SK-N-SH treated with all-trans-retinoic acid at 6 μM for 48 hours (cell line): ENCODE measurements at regions not wholly inside any gene's neighbourhood (a gene's known extent, or its start where the extent isn't known, plus 50 kb on each side); places are given as distances from the start of the nearest gene placed in this dataset.
A peak's percentile ranks its signal among the peaks of the same experiment; 100 is the strongest.

ENCODE experiments used
- ATAC-seq: fragments of 200-7000 bp; cut with Tn5 transposase; 3 replicates; pipeline ENCODE4 v1.9.1; 2020; ENCODE audit warnings: mild to moderate bottlenecking, moderate library complexity
- ARNTL ChIP-seq: fragments of 450-650 bp; formaldehyde crosslinking; IDR thresholded peaks from 2 replicates; pipeline ENCODE4 v1.5.0; 2020; ENCODE audit warnings: low read depth, mild to moderate bottlenecking, moderate library complexity, borderline replicate concordance
- CSDC2 ChIP-seq: fragments of 250-450 bp; sonication (Bioruptor Pico); IDR thresholded peaks from 2 replicates; pipeline ENCODE4 v1.5.0; 2020; ENCODE audit warnings: mild to moderate bottlenecking, moderate library complexity
- GLIS3 ChIP-seq: fragments of 250-450 bp; sonication (Bioruptor Pico); IDR thresholded peaks from 2 replicates; pipeline ENCODE4 v1.5.0; 2020; ENCODE audit warnings: mild to moderate bottlenecking, moderate library complexity
- ISL1 ChIP-seq: fragments of 250-450 bp; sonication (Bioruptor Pico); IDR thresholded peaks from 2 replicates; pipeline ENCODE4 v2.1.2; 2022; ENCODE audit warnings: mild to moderate bottlenecking, moderate library complexity
- OSR1 ChIP-seq: fragments of 250-450 bp; sonication (Bioruptor Pico); IDR thresholded peaks from 2 replicates; pipeline ENCODE4 v1.8.0; 2022; ENCODE audit warnings: moderate library complexity, mild to moderate bottlenecking, inconsistent platforms
- PPARA ChIP-seq: fragments of 250-450 bp; sonication (Bioruptor Pico); IDR thresholded peaks from 2 replicates; pipeline ENCODE4 v1.5.0; 2020; ENCODE audit warnings: mild to moderate bottlenecking, borderline replicate concordance
- RARB ChIP-seq: fragments of 250-450 bp; sonication (Bioruptor Pico); IDR thresholded peaks from 2 replicates; pipeline ENCODE4 v1.8.0; 2021; ENCODE audit warnings: mild to moderate bottlenecking, moderate library complexity
- SNAI2 ChIP-seq: fragments of 250-450 bp; sonication (Bioruptor Pico); IDR thresholded peaks from 2 replicates; pipeline ENCODE4 v1.5.0; 2020; ENCODE audit warnings: mild to moderate bottlenecking, moderate library complexity
- TCF4 ChIP-seq: fragments of 250-450 bp; sonication (Bioruptor Pico); IDR thresholded peaks from 2 replicates; pipeline ENCODE4 v1.8.0; 2021; ENCODE audit warnings: mild to moderate bottlenecking, moderate library complexity, borderline replicate concordance
- TOX ChIP-seq: fragments of 250-450 bp; sonication (Bioruptor Pico); IDR thresholded peaks from 2 replicates; pipeline ENCODE4 v1.8.0; 2021; ENCODE audit warnings: mild to moderate bottlenecking, moderate library complexity, borderline replicate concordance
- ZC3H10 ChIP-seq: fragments of 250-450 bp; sonication (Bioruptor Pico); IDR thresholded peaks from 2 replicates; pipeline ENCODE4 v1.5.1; 2021; ENCODE audit warnings: mild to moderate bottlenecking, moderate library complexity
- ZFP3 ChIP-seq: fragments of 250-450 bp; sonication (Bioruptor Pico); IDR thresholded peaks from 2 replicates; pipeline ENCODE4 v1.5.0; 2020; ENCODE audit warnings: mild to moderate bottlenecking, moderate library complexity
- ZNF70 ChIP-seq: fragments of 450-650 bp; formaldehyde crosslinking; IDR thresholded peaks from 2 replicates; pipeline ENCODE4 v1.5.0; 2020; ENCODE audit warnings: mild to moderate bottlenecking, moderate library complexity
- TF ChIP-seq, protein P1 (sequence below): fragments of 250-450 bp; sonication (Bioruptor Pico); IDR thresholded peaks from 2 replicates; pipeline ENCODE4 v1.8.0; 2021; ENCODE audit warnings: low read depth, mild to moderate bottlenecking, moderate library complexity, borderline replicate concordance
- TF ChIP-seq, protein P2 (sequence below): fragments of 250-450 bp; sonication (Bioruptor Pico); IDR thresholded peaks from 2 replicates; pipeline ENCODE4 v1.5.0; 2020; ENCODE audit warnings: mild to moderate bottlenecking, moderate library complexity
- TF ChIP-seq, protein P3 (sequence below): fragments of 250-450 bp; sonication (Bioruptor Pico); IDR thresholded peaks from 2 replicates; pipeline ENCODE4 v1.5.1; 2021; ENCODE audit warnings: mild to moderate bottlenecking, moderate library complexity

DNA sequence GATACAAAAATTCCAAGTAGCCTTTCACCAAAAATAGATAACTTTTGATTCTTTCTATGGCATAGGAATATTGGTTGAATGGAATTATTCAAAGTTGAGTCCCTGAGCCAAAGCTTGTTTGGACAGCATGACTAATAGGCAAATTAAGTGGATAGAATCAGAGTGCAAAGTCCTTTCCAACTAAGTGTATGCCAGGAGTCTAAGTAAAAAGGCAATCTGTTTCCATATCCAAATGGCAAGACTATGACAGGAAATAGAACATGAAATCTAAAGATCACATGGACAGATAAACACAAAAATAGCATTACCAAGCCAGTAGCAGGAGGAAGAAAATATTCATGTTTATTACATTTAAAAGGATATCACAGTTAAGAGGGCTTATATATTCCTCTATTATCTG lies 804.6 kb downstream of the SLITRK6 start:
- TF ChIP-seq ISL1 (peak; percentile 95), TOX (0 out of 2 replicates have a peak, but pooled peaks have one; percentile 55), OSR1 (CRISPR knock-in tag) (no peak), TCF4 (CRISPR knock-in tag) (peak; percentile 66; the same call in 1 of the 2 replicates), ZC3H10 (CRISPR knock-in tag) (peak; percentile 71; the same call in 1 of the 2 replicates), PPARA (CRISPR knock-in tag) (no peak)
- TF ChIP-seq, protein P1, sequence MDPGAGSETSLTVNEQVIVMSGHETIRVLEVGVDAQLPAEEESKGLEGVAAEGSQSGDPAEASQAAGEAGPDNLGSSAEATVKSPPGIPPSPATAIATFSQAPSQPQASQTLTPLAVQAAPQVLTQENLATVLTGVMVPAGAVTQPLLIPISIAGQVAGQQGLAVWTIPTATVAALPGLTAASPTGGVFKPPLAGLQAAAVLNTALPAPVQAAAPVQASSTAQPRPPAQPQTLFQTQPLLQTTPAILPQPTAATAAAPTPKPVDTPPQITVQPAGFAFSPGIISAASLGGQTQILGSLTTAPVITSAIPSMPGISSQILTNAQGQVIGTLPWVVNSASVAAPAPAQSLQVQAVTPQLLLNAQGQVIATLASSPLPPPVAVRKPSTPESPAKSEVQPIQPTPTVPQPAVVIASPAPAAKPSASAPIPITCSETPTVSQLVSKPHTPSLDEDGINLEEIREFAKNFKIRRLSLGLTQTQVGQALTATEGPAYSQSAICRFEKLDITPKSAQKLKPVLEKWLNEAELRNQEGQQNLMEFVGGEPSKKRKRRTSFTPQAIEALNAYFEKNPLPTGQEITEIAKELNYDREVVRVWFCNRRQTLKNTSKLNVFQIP, result 0 out of 2 replicates have a peak, but pooled peaks have one; percentile 7
- ATAC-seq, result peak; percentile 96

DNA sequence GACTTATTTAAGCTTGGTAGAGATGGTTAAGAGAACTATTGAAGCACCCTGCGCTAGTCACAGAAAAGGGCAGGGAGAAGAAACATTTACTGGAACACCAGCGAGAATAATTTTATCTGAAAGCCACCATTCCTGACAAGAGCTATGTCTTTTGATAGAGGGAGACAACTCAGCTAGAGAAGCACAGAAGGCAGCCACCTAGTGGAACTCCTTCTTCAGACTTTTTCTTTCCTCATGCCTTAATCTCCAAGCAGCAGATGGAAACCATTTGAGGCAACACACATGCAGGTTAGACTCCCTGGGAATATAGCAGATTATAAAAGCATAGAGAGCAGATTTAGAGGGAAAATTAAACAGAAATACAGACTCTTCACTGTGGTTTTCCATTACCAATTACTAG lies 813.4 kb downstream of the SLITRK6 start:
- ATAC-seq, result no peak

DNA sequence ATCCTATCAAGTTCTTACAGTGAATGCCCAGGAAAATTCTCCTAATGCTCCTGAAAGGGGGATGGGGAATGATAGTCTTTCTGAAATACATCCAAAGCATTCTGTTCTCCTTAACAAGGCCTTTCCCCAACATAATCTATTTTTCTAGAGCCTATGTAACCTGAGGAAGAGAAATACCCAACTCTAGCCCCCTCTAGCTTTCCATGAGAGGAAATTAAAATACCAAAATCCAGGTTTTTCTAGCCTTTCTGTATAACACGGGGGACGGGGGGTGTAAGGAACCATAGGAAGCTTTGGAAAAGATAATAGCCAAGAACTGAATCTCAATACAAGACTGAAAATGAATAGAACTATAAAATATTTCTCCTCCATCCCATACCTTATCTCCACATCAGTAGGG lies 815.9 kb downstream of the SLITRK6 start:
- ATAC-seq, result no peak
- TF ChIP-seq, protein P2, sequence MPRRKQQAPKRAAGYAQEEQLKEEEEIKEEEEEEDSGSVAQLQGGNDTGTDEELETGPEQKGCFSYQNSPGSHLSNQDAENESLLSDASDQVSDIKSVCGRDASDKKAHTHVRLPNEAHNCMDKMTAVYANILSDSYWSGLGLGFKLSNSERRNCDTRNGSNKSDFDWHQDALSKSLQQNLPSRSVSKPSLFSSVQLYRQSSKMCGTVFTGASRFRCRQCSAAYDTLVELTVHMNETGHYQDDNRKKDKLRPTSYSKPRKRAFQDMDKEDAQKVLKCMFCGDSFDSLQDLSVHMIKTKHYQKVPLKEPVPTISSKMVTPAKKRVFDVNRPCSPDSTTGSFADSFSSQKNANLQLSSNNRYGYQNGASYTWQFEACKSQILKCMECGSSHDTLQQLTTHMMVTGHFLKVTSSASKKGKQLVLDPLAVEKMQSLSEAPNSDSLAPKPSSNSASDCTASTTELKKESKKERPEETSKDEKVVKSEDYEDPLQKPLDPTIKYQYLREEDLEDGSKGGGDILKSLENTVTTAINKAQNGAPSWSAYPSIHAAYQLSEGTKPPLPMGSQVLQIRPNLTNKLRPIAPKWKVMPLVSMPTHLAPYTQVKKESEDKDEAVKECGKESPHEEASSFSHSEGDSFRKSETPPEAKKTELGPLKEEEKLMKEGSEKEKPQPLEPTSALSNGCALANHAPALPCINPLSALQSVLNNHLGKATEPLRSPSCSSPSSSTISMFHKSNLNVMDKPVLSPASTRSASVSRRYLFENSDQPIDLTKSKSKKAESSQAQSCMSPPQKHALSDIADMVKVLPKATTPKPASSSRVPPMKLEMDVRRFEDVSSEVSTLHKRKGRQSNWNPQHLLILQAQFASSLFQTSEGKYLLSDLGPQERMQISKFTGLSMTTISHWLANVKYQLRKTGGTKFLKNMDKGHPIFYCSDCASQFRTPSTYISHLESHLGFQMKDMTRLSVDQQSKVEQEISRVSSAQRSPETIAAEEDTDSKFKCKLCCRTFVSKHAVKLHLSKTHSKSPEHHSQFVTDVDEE (CRISPR knock-in tag), result no peak
- TF ChIP-seq ZFP3 (CRISPR knock-in tag), result no peak

More for the DNA sequence above, 813.4 kb downstream of the SLITRK6 start:
- TF ChIP-seq, protein P3, sequence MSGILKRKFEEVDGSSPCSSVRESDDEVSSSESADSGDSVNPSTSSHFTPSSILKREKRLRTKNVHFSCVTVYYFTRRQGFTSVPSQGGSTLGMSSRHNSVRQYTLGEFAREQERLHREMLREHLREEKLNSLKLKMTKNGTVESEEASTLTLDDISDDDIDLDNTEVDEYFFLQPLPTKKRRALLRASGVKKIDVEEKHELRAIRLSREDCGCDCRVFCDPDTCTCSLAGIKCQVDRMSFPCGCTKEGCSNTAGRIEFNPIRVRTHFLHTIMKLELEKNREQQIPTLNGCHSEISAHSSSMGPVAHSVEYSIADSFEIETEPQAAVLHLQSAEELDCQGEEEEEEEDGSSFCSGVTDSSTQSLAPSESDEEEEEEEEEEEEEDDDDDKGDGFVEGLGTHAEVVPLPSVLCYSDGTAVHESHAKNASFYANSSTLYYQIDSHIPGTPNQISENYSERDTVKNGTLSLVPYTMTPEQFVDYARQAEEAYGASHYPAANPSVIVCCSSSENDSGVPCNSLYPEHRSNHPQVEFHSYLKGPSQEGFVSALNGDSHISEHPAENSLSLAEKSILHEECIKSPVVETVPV (CRISPR knock-in tag), result no peak
- TF ChIP-seq RARB (CRISPR knock-in tag), result no peak
- TF ChIP-seq CSDC2 (CRISPR knock-in tag), result no peak
- TF ChIP-seq OSR1 (CRISPR knock-in tag), result no peak
- no peak for TF ChIP-seq ZFP3 (CRISPR knock-in tag)

DNA sequence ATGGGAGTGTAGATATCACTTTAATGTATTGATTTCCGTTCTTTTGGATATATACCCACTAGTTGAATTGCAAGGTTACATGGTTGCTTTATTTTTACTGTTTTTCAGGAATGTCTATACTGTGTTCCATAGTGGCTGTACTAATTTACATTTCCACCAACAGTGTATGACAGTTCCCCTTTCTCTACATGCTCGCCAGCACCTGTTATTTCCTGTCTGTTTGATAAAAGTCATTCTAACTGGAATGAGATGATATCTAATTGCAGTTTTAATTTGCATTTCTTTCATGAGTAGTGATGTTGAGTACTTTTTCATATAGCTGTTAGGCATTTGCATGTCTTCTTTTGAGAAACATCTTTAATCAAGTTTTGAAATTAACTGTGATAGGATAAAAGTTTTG lies 818.6 kb downstream of the SLITRK6 start:
- ATAC-seq, result no peak
- TF ChIP-seq SNAI2 (CRISPR knock-in tag) (no peak), TCF4 (CRISPR knock-in tag) (no peak), RARB (CRISPR knock-in tag) (no peak), OSR1 (CRISPR knock-in tag) (no peak), ISL1 (no peak), ARNTL (CRISPR knock-in tag) (no peak)
- TF ChIP-seq, protein P2 (CRISPR knock-in tag), result no peak

DNA sequence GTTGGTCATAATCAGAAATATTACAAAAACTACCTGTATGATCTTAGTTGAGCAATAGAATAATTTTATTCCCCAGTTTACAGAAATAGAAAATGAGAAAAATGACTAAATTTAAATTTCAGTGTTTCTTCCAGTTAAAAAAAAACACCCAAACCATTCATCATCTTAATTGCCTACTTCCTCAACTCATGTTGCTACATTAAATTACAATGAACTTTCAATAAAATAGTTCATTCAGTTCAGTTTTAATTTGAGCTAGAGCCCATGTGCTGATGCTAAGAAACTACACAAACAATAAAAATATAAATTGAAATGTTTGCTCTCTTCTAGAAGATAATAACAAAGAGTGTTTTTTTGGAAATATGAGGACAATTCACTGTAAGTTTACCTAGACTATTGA lies 820.4 kb downstream of the SLITRK6 start:
- no peak for ATAC-seq
- TF ChIP-seq ZNF70 (CRISPR knock-in tag) (no peak), OSR1 (CRISPR knock-in tag) (no peak), ZFP3 (CRISPR knock-in tag) (no peak), GLIS3 (CRISPR knock-in tag) (no peak), ZC3H10 (CRISPR knock-in tag) (no peak), RARB (CRISPR knock-in tag) (no peak)
